ENCODE measurements at regions not wholly inside any gene's neighbourhood (a gene's known extent, or its start where the extent isn't known, plus 50 kb on each side); places are given as distances from the start of the nearest gene placed in this dataset.
A peak's percentile ranks its signal among the peaks of the same experiment; 100 is the strongest.

- intact Hi-C loops (cut with DNase I), result no loop called here
- DNase-seq (ENCODE audit: low spot score), result no peak
Observed at GRCh38 chr2:19733390-19733789, 168.4 kb downstream of the TTC32 start.

- no peak for DNase-seq (ENCODE audit: low spot score)
- intact Hi-C loops (cut with DNase I), result no loop called here
Observed at GRCh38 chr2:19732255-19732654, 169.5 kb downstream of the TTC32 start.

DNA sequence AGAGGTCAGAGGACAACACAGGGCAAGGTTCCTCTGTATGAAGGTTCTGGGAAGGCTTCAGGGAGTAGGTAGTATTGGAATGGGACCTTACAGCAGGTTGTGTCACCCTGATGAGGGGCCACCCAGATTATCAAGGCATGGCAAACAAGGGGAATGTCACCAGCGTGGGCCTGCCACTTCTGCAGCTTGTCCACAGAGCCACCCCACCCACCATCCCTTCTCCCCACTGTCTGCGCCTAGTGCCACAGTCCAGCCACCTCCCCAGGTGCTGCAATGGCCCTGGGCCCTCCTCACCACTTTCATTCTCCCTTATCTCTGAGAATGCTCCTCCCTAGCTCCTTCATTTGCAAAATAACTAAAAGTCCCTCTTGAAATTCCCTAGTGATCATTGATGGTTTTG is 170.3 kb downstream of the TTC32 start:
- intact Hi-C loops (cut with DNase I), result no loop called here
- DNase-seq (ENCODE audit: low spot score), result peak; percentile 39

DNA sequence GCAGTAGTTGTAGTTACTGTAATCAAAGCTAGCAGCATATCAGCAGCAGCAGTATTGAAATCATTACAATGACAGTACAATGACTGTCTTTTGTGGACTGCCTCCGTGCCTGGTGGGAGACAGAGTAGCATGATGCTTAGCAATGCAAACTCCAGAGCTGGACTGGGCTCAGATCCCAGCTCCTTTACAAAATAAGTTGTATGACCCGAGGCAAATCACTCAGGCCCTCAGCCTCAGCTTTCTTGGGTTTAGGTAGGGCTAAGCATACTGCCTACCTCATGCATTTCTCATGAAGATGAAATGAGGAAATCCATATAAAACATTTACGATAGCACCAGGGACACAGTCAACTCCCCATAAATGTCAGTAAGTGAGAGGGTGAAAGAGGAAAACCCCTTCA is 170.7 kb downstream of the TTC32 start:
- intact Hi-C loops (cut with DNase I), result no loop called here
- no peak for DNase-seq (ENCODE audit: low spot score)

DNA sequence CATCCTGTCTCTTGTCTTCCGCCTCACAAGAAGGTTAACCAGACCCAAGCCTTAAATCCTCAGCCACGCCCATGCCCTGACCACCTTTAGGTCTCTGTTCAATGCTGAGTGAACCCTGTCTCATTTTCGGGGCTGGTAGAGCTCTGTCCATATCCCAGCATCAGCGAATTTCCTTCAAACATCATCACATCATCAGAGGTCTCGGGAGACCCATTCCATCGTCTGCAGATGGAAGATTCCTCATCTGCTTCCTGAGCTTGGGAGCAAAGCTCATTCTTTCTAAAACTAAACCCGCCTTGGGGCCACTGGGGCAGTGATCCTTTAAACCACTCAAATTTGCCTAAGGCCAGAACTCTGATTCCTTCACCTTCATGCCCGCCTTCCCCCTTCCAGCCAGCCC is 173.7 kb downstream of the TTC32 start:
- intact Hi-C loops (cut with DNase I), result no loop called here
- no peak for DNase-seq (ENCODE audit: low spot score)

DNA sequence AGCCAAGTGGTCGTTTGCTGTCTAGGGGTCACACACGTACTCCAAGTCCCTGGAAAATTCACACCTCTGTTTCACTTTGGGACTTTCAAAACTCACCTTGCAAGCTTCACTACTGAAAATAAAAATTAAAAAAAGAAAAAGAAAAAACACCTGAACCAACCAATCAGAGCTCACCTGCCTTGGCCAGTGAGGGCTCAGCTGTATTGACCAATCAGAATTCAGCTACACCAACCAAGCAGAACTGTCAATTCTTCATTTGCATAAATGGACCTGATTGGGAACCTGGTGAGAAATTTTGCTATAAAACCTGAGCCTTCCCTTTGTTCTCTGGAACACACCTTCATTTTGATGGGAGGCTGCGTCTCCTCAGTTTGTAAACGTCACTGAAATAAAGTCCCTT is 176.4 kb downstream of the TTC32 start:
- intact Hi-C loops (cut with DNase I), result no loop called here
- no peak for DNase-seq (ENCODE audit: low spot score)

- DNase-seq (ENCODE audit: low spot score), result no peak
- intact Hi-C loops (cut with DNase I), result no loop called here
Observed at GRCh38 chr2:19723021-19723420, 178.8 kb downstream of the TTC32 start.

DNA sequence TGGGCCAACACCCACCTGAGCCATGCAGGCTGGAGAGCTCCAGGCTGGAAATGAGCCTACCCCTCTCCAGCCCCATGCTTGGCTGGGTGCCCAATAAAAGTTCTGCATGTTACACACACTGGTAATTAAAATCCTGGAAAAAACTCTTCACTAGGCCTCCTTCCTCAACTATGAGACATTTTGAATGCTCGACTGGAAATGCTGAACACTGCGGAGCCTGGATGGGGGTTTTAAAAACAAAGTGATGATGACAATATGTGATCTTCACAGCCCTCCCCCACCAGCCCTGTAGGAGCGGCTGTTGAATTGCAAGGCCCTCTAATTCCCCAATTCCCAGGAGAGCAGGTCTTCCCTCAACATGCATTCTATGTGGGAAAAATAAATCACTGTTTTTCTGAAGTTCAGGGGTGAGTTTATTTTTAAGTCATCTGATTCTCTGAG is 179.2 kb downstream of the TTC32 start:
- intact Hi-C loops (cut with DNase I), result no loop called here
- DNase-seq (ENCODE audit: low spot score), result no peak

GRCh38 chr2:19720306-19720705 is 181.5 kb downstream of the TTC32 start:
- intact Hi-C loops (cut with DNase I), result no loop called here
- peak; percentile 47 for DNase-seq (ENCODE audit: low spot score)

DNA sequence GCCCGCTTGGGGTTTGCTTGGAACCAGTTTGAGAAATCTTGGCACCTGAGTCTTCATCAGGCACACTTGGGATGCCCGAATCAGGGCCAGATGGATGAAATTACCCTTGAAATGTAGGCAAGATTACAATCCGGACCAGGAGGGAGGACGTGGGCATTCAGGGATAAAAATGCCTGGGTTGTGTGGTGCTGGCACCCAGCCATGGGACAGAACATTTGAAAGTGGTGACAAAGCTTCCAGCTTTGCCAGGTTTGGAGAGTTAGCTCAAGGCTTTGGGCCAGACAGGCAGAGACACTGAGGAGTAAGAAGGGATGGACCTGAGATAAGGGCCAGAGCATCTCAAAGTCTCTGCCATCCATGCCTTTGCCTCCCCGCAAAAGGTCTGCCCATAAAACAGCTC is 182.2 kb downstream of the TTC32 start:
- intact Hi-C loops (cut with DNase I), result no loop called here
- DNase-seq (ENCODE audit: low spot score), result peak; percentile 63

GRCh38 chr2:19717446-19717845 is 184.3 kb downstream of the TTC32 start:
- no peak for DNase-seq (ENCODE audit: low spot score)
- intact Hi-C loops (cut with DNase I), result no loop called here

- intact Hi-C loops (cut with DNase I), result no loop called here
- no peak for DNase-seq (ENCODE audit: low spot score)
Observed at GRCh38 chr2:19714926-19715325, 186.9 kb downstream of the TTC32 start.

GRCh38 chr2:19712850-19713249 is 188.9 kb downstream of the TTC32 start:
- intact Hi-C loops (cut with DNase I), result no loop called here
- no peak for DNase-seq (ENCODE audit: low spot score)

- intact Hi-C loops (cut with DNase I), result no loop called here
- DNase-seq (ENCODE audit: low spot score), result peak; percentile 63
Observed at GRCh38 chr2:19711470-19712372, 190.1 kb downstream of the TTC32 start.

DNA sequence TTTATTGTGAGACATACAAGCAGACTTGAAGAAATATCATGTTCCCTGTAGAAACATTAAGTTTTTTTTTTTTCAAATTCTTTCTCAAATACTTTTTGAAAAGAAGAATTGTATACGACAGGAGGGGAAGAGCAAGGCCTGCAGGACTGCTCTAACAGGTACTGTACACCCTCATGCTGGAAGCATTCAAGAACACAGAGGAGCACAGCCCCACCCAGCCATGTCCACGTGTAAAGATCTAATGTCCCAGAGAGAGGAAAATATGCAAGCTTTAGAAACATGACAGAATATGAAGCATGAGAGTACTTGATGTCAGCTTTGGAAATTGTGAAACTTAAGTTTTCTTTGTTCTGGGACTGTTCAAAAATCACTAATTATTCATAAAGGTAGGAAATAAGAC is 191.6 kb downstream of the TTC32 start:
- intact Hi-C loops (cut with DNase I), result no loop called here
- no peak for DNase-seq (ENCODE audit: low spot score)

- intact Hi-C loops (cut with DNase I), result no loop called here
- no peak for DNase-seq (ENCODE audit: low spot score)
Observed at GRCh38 chr2:19709553-19709952, 192.2 kb downstream of the TTC32 start.

DNA sequence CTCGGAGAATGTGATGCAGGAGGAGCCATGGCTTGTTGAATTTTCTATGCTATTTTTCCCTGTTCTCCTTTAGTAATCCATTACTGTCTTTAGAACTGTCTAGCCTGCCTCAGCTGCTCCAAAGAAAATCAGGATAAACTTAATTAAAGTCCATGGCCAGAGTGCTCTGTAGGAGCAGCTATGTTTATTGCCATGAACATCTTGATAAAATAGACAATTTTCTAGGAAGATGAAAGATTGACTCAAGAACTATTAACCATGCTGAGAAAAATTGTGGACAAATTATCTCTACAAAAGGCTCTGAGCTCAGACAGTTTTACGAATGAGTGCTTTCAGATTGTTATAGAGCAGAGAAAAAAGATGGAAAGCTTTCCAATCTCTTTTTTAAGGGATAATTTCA is 193.0 kb downstream of the TTC32 start:
- intact Hi-C loops (cut with DNase I), result no loop called here
- no peak for DNase-seq (ENCODE audit: low spot score)

DNA sequence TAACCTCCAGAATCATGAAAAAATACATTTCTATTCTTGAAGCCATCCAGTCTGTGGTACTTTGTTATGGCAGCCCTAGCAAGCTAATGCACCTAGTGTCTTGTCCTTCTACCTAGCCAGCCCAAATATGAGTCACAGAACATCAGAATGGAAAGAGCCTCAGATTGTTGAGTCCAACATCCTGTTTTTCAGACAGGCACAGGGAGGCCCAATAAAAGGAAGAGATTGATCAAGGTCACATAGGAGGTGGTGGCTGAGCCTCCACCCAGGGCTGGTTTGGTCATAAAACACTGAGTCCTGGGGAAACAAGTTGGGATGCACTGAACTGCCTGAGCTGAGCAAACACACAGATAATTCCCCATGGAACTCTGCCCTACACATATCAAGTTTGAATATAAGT is 195.5 kb downstream of the TTC32 start:
- intact Hi-C loops (cut with DNase I), result no loop called here
- no peak for DNase-seq (ENCODE audit: low spot score)

DNA sequence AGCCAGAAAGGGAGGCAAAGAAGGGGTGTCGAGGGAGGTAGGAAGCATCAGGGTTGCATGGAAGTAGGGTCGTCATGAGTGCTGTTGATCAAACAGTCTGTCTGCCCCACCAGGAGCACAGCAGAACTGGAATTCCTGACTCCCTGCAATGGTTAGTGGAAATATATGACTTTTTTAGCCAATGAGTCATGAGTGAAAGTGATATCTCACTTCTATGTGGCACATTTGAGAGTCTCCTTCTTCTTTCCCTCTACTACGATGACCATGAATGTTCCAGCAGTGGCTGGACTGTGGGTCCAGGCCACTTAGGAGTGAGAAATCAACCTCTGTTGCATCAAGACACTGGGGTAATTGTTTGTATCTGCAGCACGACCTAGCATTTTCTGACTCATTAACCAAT is 199.5 kb downstream of the TTC32 start:
- DNase-seq (ENCODE audit: low spot score), result no peak

GRCh38 chr2:19700861-19701585 is 200.8 kb downstream of the TTC32 start:
- intact Hi-C loops (cut with DNase I), result no loop called here
- DNase-seq (ENCODE audit: low spot score), result no peak

More for the DNA sequence above, 199.5 kb downstream of the TTC32 start:
- intact Hi-C loops (cut with DNase I), result no loop called here

- intact Hi-C loops (cut with DNase I), result no loop called here
Observed at GRCh38 chr2:19697131-19697530, 204.7 kb downstream of the TTC32 start.

More at GRCh38 chr2:19697131-19697530, 204.7 kb downstream of the TTC32 start:
- DNase-seq (ENCODE audit: low spot score), result no peak
